WTC11 (cell line): ENCODE measurements at regions not wholly inside any gene's neighbourhood (a gene's known extent, or its start where the extent isn't known, plus 50 kb on each side); places are given as distances from the start of the nearest gene placed in this dataset.

Experiments
- ZNF232 ChIP-seq: sonication (generic); formaldehyde crosslinking; IDR thresholded peaks from 2 replicates; pipeline ENCODE4 v1.8.0; 2022; ENCODE audit warnings: mild to moderate bottlenecking, missing genetic modification reagents
- ZNF263 ChIP-seq: sonication (generic); formaldehyde crosslinking; IDR thresholded peaks from 2 replicates; pipeline ENCODE4 v1.8.1; 2022; ENCODE audit warnings: low read depth, mild to moderate bottlenecking, moderate library complexity, missing genetic modification reagents

- TF ChIP-seq ZNF232 (CRISPR knock-in tag): no peak
- no peak for TF ChIP-seq ZNF263 (CRISPR knock-in tag)
Measured at GRCh38 chr6:139530561-139530960, 156.1 kb upstream of the CITED2 start.
